OCI-LY3 (cell line): ENCODE measurements at regions not wholly inside any gene's neighbourhood (a gene's known extent, or its start where the extent isn't known, plus 50 kb on each side); places are given as distances from the start of the nearest gene placed in this dataset.
"Not testable (repeated sequence)": the region's sequence is repeated elsewhere in the genome, so short reads cannot be mapped to it uniquely, and the experiment has no call there.

Experiments
- H2AFZ ChIP-seq: fragments of 200-600, 300-600 bp; shearing (Covaris generic); 2 replicates; pipeline ENCODE4 v1.6.0; 2014; ENCODE audit warnings: antibody characterized with exemption, low read depth, low read length
- H3K27ac ChIP-seq: fragments of 200-600, 300-600 bp; sonication (generic); 2 replicates; pipeline ENCODE4 v1.5.1; 2014; ENCODE audit warnings: mild to moderate bottlenecking, low read length, moderate library complexity, mixed read lengths
- H3K27me3 ChIP-seq: fragments of 200-600, 300-600 bp; sonication (generic); 2 replicates; pipeline ENCODE4 v1.6.1; 2014; ENCODE audit warnings: low read depth, low read length, mixed read lengths
- H3K36me3 ChIP-seq: fragments of 200-600, 300-600 bp; sonication (generic); replicated peaks from 2 replicates; pipeline ENCODE3; 2014; ENCODE audit warnings: low read depth, low read length, mixed read lengths
- H3K4me1 ChIP-seq: fragments of 300-600, 200-600 bp; sonication (generic); 2 replicates; pipeline ENCODE4 v1.6.1; 2014; ENCODE audit warnings: low read length, mixed read lengths
- H3K4me2 ChIP-seq: fragments of 200-600, 300-600 bp; sonication (generic); 2 replicates; pipeline ENCODE4 v1.6.1; 2014; ENCODE audit warnings: low read length, mixed read lengths
- H3K4me3 ChIP-seq: fragments of 300-600, 200-600 bp; sonication (generic); 2 replicates; pipeline ENCODE4 v1.5.1; 2014; ENCODE audit warnings: antibody characterized with exemption, mild to moderate bottlenecking, low read length, moderate library complexity
- H3K79me2 ChIP-seq: fragments of 300-600, 200-600 bp; shearing (Covaris generic); 2 replicates; pipeline ENCODE4 v1.6.1; 2014; ENCODE audit warnings: mild to moderate bottlenecking, low read length, mixed read lengths
- H3K9ac ChIP-seq: fragments of 300-600, 200-600 bp; shearing (Covaris generic); 2 replicates; pipeline ENCODE4 v1.6.0; 2014; ENCODE audit warnings: mild to moderate bottlenecking, low read length, moderate library complexity
- H3K9me3 ChIP-seq: fragments of 200-600, 300-600 bp; shearing (Covaris generic); 2 replicates; pipeline ENCODE4 v1.6.1; 2014; ENCODE audit warnings: low read length, mixed read lengths; ENCODE audit not compliant: insufficient read depth
- H4K20me1 ChIP-seq: fragments of 200-600, 300-600 bp; sonication (generic); 2 replicates; pipeline ENCODE4 v1.6.1; 2016; ENCODE audit warnings: low read length, mixed read lengths; ENCODE audit not compliant: insufficient read depth
- CTCF ChIP-seq: fragments of 200-600, 300-600 bp; sonication (generic); IDR thresholded peaks from 2 replicates; pipeline ENCODE4 v1.5.1; 2014; ENCODE audit warnings: antibody characterized with exemption, low read length, low read depth
- EZH2phosphoT487 ChIP-seq: fragments of 200-600 bp; shearing (Covaris generic); IDR thresholded peaks from 2 replicates; pipeline ENCODE4 v1.6.1; 2018; ENCODE audit warnings: antibody characterized with exemption, mixed run types, low read depth

DNA sequence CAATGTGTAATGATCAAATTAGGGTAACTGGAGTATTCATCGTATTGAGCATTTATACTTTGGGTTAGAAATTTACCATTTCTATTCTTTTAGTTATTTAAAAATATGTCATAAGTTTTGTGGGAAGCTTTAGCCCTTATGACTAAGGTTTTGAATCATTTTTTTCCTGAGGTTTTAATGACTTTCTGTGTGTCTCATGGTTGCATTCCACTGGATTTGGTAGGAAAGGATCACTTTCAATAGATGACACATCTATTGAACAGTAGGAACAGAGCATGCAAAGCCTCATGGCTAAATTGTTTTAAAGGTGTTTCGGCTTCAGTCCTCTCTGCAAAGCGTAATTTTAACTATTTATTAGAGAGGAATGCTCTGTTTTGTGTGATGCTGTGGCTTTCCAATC is 512.4 kb upstream of the CHD1 start:
- no peaks in the 10 kb centered on the region for H3K4me1 ChIP-seq
- no peaks in the 10 kb centered on the region for H3K36me3 ChIP-seq
- no peak overlapping the region for H3K4me3 ChIP-seq
- H3K27me3 ChIP-seq = no peaks in the 10 kb centered on the region
- H3K9me3 ChIP-seq = no peaks in the 10 kb centered on the region
- no peak overlapping the region for H3K9ac ChIP-seq
- no peak for TF ChIP-seq EZH2phosphoT487
- TF ChIP-seq CTCF = no peak
- no peaks in the 10 kb centered on the region for H4K20me1 ChIP-seq
- no peak overlapping the region for H3K4me2 ChIP-seq
- H3K79me2 ChIP-seq = no peaks in the 10 kb centered on the region
- no peak overlapping the region for H2AFZ ChIP-seq
- no peak overlapping the region for H3K27ac ChIP-seq

DNA sequence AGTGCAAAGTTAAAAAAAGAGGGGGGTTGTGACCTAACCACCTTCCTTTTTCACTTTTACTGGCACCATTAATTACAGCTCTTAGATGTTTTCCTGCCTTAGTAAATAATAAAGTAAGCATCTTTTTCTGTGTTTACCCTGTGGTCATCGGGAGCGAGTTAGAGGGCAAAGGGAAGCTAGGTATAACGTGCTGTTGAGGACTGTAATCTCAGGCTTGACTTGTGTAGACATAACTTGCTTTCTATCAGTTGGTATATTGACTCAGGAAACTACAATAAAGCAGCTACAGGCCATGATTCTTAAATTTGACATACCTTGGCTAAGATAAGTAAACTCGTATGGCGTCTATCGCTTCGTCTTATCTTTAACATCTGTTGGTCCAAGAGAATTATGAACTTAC is 509.8 kb upstream of the CHD1 start:
- TF ChIP-seq CTCF = no peak
- no peak for TF ChIP-seq EZH2phosphoT487
- Histone ChIP-seq H3K27me3 (no peaks in the 10 kb centered on the region), H3K9me3 (no peaks in the 10 kb centered on the region), H4K20me1 (no peaks in the 10 kb centered on the region), H2AFZ (no peak overlapping the region), H3K9ac (no peak overlapping the region), H3K36me3 (no peaks in the 10 kb centered on the region), H3K4me1 (no peaks in the 10 kb centered on the region), H3K4me3 (no peak overlapping the region), H3K79me2 (no peaks in the 10 kb centered on the region), H3K4me2 (no peak overlapping the region), H3K27ac (no peak overlapping the region)

GRCh38 chr5:99437986-99438385 is 509.2 kb upstream of the CHD1 start:
- no peaks in the 10 kb centered on the region for H3K27me3 ChIP-seq
- no peaks in the 10 kb centered on the region for H3K9me3 ChIP-seq
- H2AFZ ChIP-seq = no peak overlapping the region
- no peak overlapping the region for H3K4me3 ChIP-seq
- H3K4me1 ChIP-seq = no peaks in the 10 kb centered on the region
- no peak overlapping the region for H3K4me2 ChIP-seq
- TF ChIP-seq CTCF (no peak), EZH2phosphoT487 (no peak)
- H3K27ac ChIP-seq = no peak overlapping the region
- no peaks in the 10 kb centered on the region for H3K36me3 ChIP-seq
- H3K79me2 ChIP-seq = no peaks in the 10 kb centered on the region
- H3K9ac ChIP-seq = no peak overlapping the region
- H4K20me1 ChIP-seq = no peaks in the 10 kb centered on the region

- H3K27ac ChIP-seq, H3K4me3 ChIP-seq, H3K27me3 ChIP-seq, H4K20me1 ChIP-seq, H3K36me3 ChIP-seq, H2AFZ ChIP-seq, H3K4me1 ChIP-seq, H3K79me2 ChIP-seq, H3K4me2 ChIP-seq, H3K9ac ChIP-seq, H3K9me3 ChIP-seq: not testable (repeated sequence)
These were observed 494.6 kb upstream of the CHD1 start for GRCh38 chr5:99423396-99423795.

GRCh38 chr5:99418640-99419039 is 489.8 kb upstream of the CHD1 start:
- H3K4me1 ChIP-seq, H3K27me3 ChIP-seq, H3K79me2 ChIP-seq, H3K9me3 ChIP-seq, H3K36me3 ChIP-seq, H2AFZ ChIP-seq, H3K27ac ChIP-seq, H3K4me3 ChIP-seq, H3K9ac ChIP-seq, H3K4me2 ChIP-seq, H4K20me1 ChIP-seq: not testable (repeated sequence)

DNA sequence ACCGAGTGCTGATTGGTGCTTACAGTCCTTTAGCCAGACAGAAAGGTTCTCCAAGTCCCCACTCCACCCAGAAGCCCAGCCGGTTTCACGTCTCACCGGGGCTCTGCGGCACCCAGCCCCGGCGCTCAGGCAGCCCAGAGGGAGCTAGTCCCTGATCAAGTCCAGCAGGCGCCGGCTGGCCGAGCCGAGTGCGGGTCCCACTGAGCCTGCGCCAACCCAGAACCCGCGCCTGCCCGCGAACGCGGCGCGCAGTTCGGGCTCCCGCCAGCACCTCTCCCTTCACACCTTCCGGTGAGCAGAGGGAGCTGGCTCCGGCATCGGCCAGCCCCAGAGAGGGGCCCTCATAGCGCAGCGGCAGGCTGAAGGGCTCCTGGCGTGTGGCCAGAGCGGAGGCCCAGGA is 481.6 kb upstream of the CHD1 start:
- H3K4me3 ChIP-seq, H3K9ac ChIP-seq, H3K4me1 ChIP-seq, H4K20me1 ChIP-seq, H3K27ac ChIP-seq, H2AFZ ChIP-seq, H3K27me3 ChIP-seq, H3K36me3 ChIP-seq, H3K9me3 ChIP-seq, H3K79me2 ChIP-seq, H3K4me2 ChIP-seq: not testable (repeated sequence)

DNA sequence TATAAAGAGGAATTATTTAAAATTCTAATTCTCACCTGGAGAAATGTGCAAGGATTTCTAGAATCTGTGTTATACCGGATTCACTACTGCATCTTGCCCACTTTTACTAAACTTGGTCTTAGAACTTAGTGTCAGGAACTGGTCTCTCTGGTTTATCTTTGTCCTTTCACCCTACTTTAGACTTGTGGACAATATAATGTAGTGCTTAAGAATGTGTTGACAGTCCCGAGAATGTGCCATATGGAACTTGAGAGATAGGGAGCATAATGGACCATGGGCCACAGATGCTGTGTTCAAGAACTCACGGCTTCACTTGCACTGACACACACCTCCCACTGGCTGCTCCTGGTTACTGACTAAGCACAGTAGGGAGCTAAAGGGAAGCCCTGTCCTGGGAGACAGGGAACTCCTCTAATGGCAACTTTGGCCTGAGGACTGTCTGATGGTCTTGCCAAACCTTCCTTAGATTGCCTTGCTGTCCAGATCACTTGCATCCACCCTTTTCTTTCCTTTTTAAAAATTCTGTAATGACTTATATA is 476.0 kb upstream of the CHD1 start:
- not testable (repeated sequence) for H2AFZ ChIP-seq, H3K79me2 ChIP-seq, H3K27ac ChIP-seq, H3K4me3 ChIP-seq, H3K36me3 ChIP-seq, H3K9ac ChIP-seq, H3K27me3 ChIP-seq, H3K4me1 ChIP-seq, H3K4me2 ChIP-seq, H3K9me3 ChIP-seq, H4K20me1 ChIP-seq
